Suprapubic skin (tissue), 4 donors: ENCODE measurements at regions not wholly inside any gene's neighbourhood (a gene's known extent, or its start where the extent isn't known, plus 50 kb on each side); places are given as distances from the start of the nearest gene placed in this dataset.

ENCODE experiments used
- CTCF ChIP-seq, 2 donors: fragments of 200-600 bp in 1 of 2; fragments of 450-650 bp in 1 of 2; sonication (generic) in 1 of 2; IDR thresholded peaks; one replicate each; pipeline ENCODE4 v1.5.1; 2016 to 2019; ENCODE audit warnings: antibody characterized with exemption in 2 of 2, mild to moderate bottlenecking in 1 of 2, moderate library complexity in 1 of 2
- EP300 ChIP-seq: sonication (generic); formaldehyde crosslinking; IDR thresholded peaks from one replicate; pipeline ENCODE4 v1.6.1; 2017; ENCODE audit warnings: antibody characterized with exemption
- POLR2A ChIP-seq, 2 donors: fragments of 450-650 bp; IDR thresholded peaks; one replicate each; pipeline ENCODE4 v1.6.1; 2017; ENCODE audit warnings: antibody characterized with exemption in 2 of 2, mild to moderate bottlenecking in 2 of 2, moderate library complexity in 2 of 2
- POLR2AphosphoS5 ChIP-seq, 3 donors: sonication (generic); formaldehyde crosslinking; IDR thresholded peaks; one replicate each; pipeline ENCODE4 v1.6.1; 2017; ENCODE audit warnings: antibody characterized with exemption in 3 of 3

DNA sequence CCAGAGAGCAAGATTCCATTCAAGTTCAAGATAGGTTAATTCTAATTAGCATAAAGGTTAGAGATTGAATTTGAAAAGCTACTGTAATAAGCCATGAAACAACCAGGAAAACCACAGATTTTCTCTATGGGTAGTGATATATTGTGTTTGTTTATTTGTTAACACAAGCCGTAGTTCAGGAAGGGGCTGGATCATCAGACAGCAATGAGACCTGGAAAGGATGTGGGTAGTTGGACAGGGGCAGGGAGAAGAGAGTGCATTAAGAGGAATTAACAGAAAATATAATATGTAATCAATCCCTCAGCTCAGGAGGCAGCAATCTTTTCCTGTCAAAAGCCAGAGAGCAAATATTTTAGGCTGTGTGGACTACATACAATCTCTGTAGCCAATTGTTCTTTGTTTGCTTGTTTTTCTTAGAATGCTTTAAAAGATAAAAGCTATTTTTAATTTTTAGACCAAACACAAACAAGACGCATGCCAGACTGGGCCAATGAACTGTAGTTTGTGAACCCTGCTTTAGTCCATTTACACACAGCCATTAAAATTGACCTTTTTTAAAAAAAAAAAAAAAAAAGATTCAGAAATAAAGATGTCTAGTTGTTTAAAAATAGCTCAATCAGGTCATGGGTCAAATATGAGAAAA is 398.7 kb upstream of the MARCKS start:
- TF ChIP-seq POLR2A (IDR thresholded peaks at IDR 0.05) (no peak), CTCF (IDR thresholded peaks at IDR 0.05) (no peak), POLR2AphosphoS5 (IDR thresholded peaks at IDR 0.05) (no peak), EP300 (no peak)
